ENCODE measurements at regions not wholly inside any gene's neighbourhood (a gene's known extent, or its start where the extent isn't known, plus 50 kb on each side); places are given as distances from the start of the nearest gene placed in this dataset.

- H3K36me3 Mint-ChIP-seq (ENCODE audit: low read depth) = peaks cover 2% of the 10 kb centered on the region
- H3K9me3 Mint-ChIP-seq = peaks cover 5% of the 10 kb centered on the region
- no peak for DNase-seq (ENCODE audit: low read depth, low spot score)
- no peak overlapping the region for H3K4me3 Mint-ChIP-seq
- no peak overlapping the region for H3K27ac Mint-ChIP-seq (ENCODE audit: unreplicated experiment)
- TF ChIP-seq CTCF (conservative IDR thresholded peaks at IDR 0.05) = no peak
- H3K4me1 Mint-ChIP-seq = peaks cover 4% of the 10 kb centered on the region
- H3K27me3 Mint-ChIP-seq (ENCODE audit: low read depth) = no peaks in the 10 kb centered on the region
Observed at GRCh38 chr13:89903115-89903514, 1444.4 kb upstream of the MIR17HG start.

GRCh38 chr13:89910166-89910565 is 1437.3 kb upstream of the MIR17HG start:
- no peaks in the 10 kb centered on the region for H3K4me1 Mint-ChIP-seq
- H3K27ac Mint-ChIP-seq (ENCODE audit: unreplicated experiment) = no peak overlapping the region
- no peaks in the 10 kb centered on the region for H3K27me3 Mint-ChIP-seq (ENCODE audit: low read depth)
- H3K9me3 Mint-ChIP-seq = peaks cover 3% of the 10 kb centered on the region
- TF ChIP-seq CTCF (conservative IDR thresholded peaks at IDR 0.05) = no peak
- no peak for DNase-seq (ENCODE audit: low read depth, low spot score)
- H3K4me3 Mint-ChIP-seq = no peak overlapping the region
- H3K36me3 Mint-ChIP-seq (ENCODE audit: low read depth) = no peaks in the 10 kb centered on the region

- Mint-ChIP-seq H3K4me3 (no peak overlapping the region), H3K27ac (ENCODE audit: unreplicated experiment) (no peak overlapping the region), H3K27me3 (ENCODE audit: low read depth) (no peaks in the 10 kb centered on the region), H3K9me3 (no peaks in the 10 kb centered on the region), H3K4me1 (no peaks in the 10 kb centered on the region), H3K36me3 (ENCODE audit: low read depth) (no peaks in the 10 kb centered on the region)
- DNase-seq (ENCODE audit: low read depth, low spot score) = no peak
- TF ChIP-seq CTCF (conservative IDR thresholded peaks at IDR 0.05) = no peak
Observed at GRCh38 chr13:89916551-89916950, 1430.9 kb upstream of the MIR17HG start.

GRCh38 chr13:89920461-89920860 is 1427.0 kb upstream of the MIR17HG start:
- no peak overlapping the region for H3K4me3 Mint-ChIP-seq
- H3K36me3 Mint-ChIP-seq (ENCODE audit: low read depth) = no peaks in the 10 kb centered on the region
- H3K4me1 Mint-ChIP-seq = no peaks in the 10 kb centered on the region
- TF ChIP-seq CTCF (conservative IDR thresholded peaks at IDR 0.05) = no peak
- no peak overlapping the region for H3K27ac Mint-ChIP-seq (ENCODE audit: unreplicated experiment)
- DNase-seq (ENCODE audit: low read depth, low spot score) = no peak
- H3K9me3 Mint-ChIP-seq = peaks cover 3% of the 10 kb centered on the region
- H3K27me3 Mint-ChIP-seq (ENCODE audit: low read depth) = no peaks in the 10 kb centered on the region

- no peak for DNase-seq (ENCODE audit: low read depth, low spot score)
- Mint-ChIP-seq H3K4me3 (no peak overlapping the region), H3K4me1 (no peaks in the 10 kb centered on the region), H3K36me3 (ENCODE audit: low read depth) (no peaks in the 10 kb centered on the region), H3K9me3 (peaks cover 3% of the 10 kb centered on the region), H3K27ac (ENCODE audit: unreplicated experiment) (no peak overlapping the region), H3K27me3 (ENCODE audit: low read depth) (no peaks in the 10 kb centered on the region)
- TF ChIP-seq CTCF (conservative IDR thresholded peaks at IDR 0.05) = no peak
Observed at GRCh38 chr13:89923052-89923451, 1424.4 kb upstream of the MIR17HG start.

- Mint-ChIP-seq H3K4me1 (no peaks in the 10 kb centered on the region), H3K4me3 (no peak overlapping the region), H3K9me3 (peaks cover 3% of the 10 kb centered on the region), H3K36me3 (ENCODE audit: low read depth) (no peaks in the 10 kb centered on the region), H3K27me3 (ENCODE audit: low read depth) (no peaks in the 10 kb centered on the region), H3K27ac (ENCODE audit: unreplicated experiment) (no peak overlapping the region)
- TF ChIP-seq CTCF (conservative IDR thresholded peaks at IDR 0.05) = no peak
- DNase-seq (ENCODE audit: low read depth, low spot score) = no peak
Observed at GRCh38 chr13:89923736-89924135, 1423.8 kb upstream of the MIR17HG start.
